Panc1 (cell line): ENCODE measurements at regions not wholly inside any gene's neighbourhood (a gene's known extent, or its start where the extent isn't known, plus 50 kb on each side); places are given as distances from the start of the nearest gene placed in this dataset.

Experiments
- ATAC-seq: fragments of 200-7000 bp; cut with Tn5 transposase; 2 replicates; pipeline ENCODE4 v1.9.1; 2020; ENCODE audit warnings: mild to moderate bottlenecking, moderate library complexity
- BruUV-seq: library from RNA; stranded (reverse); fragments of 400-500 nt; replicated peaks from 2 replicates; lab custom pipeline; 2021; lab: Mats Ljungman, UMichigan
- CTCF ChIA-PET: fragments of 300-600 bp; sonication (Branson Sonifier 250); formaldehyde crosslinking; loops from one replicate; lab custom pipeline; 2022; ENCODE audit warnings: antibody characterized with exemption; lab: Charles Lee
- POLR2A ChIA-PET: fragments of 300-600 bp; sonication (Branson Sonifier 250); formaldehyde crosslinking; loops from one replicate; lab custom pipeline; 2022; ENCODE audit warnings: antibody characterized with exemption; lab: Charles Lee
- DNase-seq: peaks from one replicate; pipeline ENCODE4 v3.0.0-alpha.2; 2010; ENCODE audit warnings: low read depth, low spot score
- H3K27ac ChIP-seq: 2 replicates; pipeline ENCODE4 v1.5.1; 2011; ENCODE audit warnings: mild to moderate bottlenecking, low read length, inconsistent platforms
- H3K27me3 ChIP-seq: fragments of 200-500 bp; sonication (Bioruptor generic); 2 replicates; pipeline ENCODE4 v1.6.0; 2014; ENCODE audit warnings: low read length, inconsistent platforms; ENCODE audit not compliant: control insufficient read depth, insufficient read depth
- H3K36me3 ChIP-seq: fragments of 200-500 bp; sonication (Bioruptor generic); 2 replicates; pipeline ENCODE4 v1.5.1; 2014; ENCODE audit warnings: inconsistent platforms, mild to moderate bottlenecking, low read length, moderate library complexity; ENCODE audit not compliant: control insufficient read depth, insufficient read depth
- H3K4me1 ChIP-seq: 2 replicates; pipeline ENCODE4 v1.5.1; 2011; ENCODE audit warnings: inconsistent platforms, mild to moderate bottlenecking, low read length, moderate library complexity; ENCODE audit not compliant: control insufficient read depth, insufficient read depth
- H3K4me3 ChIP-seq, 2 experiments: 2 replicates each; pipeline ENCODE4 v1.5.1; 2011 to 2012; ENCODE audit warnings: low read depth in 2 of 2, low read length in 2 of 2, mild to moderate bottlenecking in 2 of 2, inconsistent platforms in 1 of 2, moderate library complexity in 1 of 2
- H3K9me3 ChIP-seq: fragments of 200-500 bp; sonication (Bioruptor generic); 2 replicates; pipeline ENCODE4 v1.5.1; 2014; ENCODE audit warnings: low read depth, mild to moderate bottlenecking, inconsistent platforms, low read length, moderate library complexity; ENCODE audit not compliant: control insufficient read depth, insufficient read depth
- CTCF ChIP-seq: fragments of 450-650 bp; IDR thresholded peaks from 2 replicates; pipeline ENCODE4 v1.5.1; 2017; ENCODE audit warnings: mild to moderate bottlenecking
- POLR2AphosphoS5 ChIP-seq: IDR thresholded peaks from 2 replicates; pipeline ENCODE4 v1.6.1; 2012; ENCODE audit warnings: mild to moderate bottlenecking, low read depth, low read length, moderate library complexity
- REST ChIP-seq, 2 experiments: IDR thresholded peaks; 2 replicates each; pipeline ENCODE4 v1.6.1; 2011 to 2012; ENCODE audit warnings: low read depth in 2 of 2, control low read depth in 1 of 2, low read length in 1 of 2, mild to moderate bottlenecking in 1 of 2, moderate library complexity in 1 of 2; ENCODE audit not compliant: insufficient read depth in 1 of 2
- SIN3A ChIP-seq: IDR thresholded peaks from 2 replicates; pipeline ENCODE4 v1.6.1; 2012; ENCODE audit warnings: low read depth, mild to moderate bottlenecking, low read length, moderate library complexity, borderline replicate concordance; ENCODE audit not compliant: insufficient read depth
- TCF7L2 ChIP-seq: IDR thresholded peaks from 2 replicates; pipeline ENCODE4 v1.6.1; 2011; ENCODE audit warnings: mild to moderate bottlenecking, low read depth, low read length, inconsistent platforms
- in situ Hi-C: cut with HindIII; loops from 2 replicates; pipeline ENCODE4 v1.10.0; 2016; ENCODE audit warnings: low sequenced_read_pairs, low pct_unique_long_range_greater_than_20kb
- intact Hi-C: fragments of 100-400 bp; cut with micrococcal nuclease; formaldehyde crosslinking; loops from one replicate; pipeline ENCODE4 v1.10.0; 2022; ENCODE audit not compliant: unreplicated experiment

GRCh38 chr13:40167327-40167726 is 499.1 kb downstream of the FOXO1 start:
- ATAC-seq = no peak
- no peak for DNase-seq
- ChIA-PET POLR2A (no interaction called here), CTCF (no interaction called here)
- Histone ChIP-seq H3K4me3 (no peak overlapping the region), H3K36me3 (no peaks in the 10 kb centered on the region), H3K9me3 (no peaks in the 10 kb centered on the region), H3K4me1 (no peaks in the 10 kb centered on the region), H3K27ac (no peak overlapping the region), H3K27me3 (no peaks in the 10 kb centered on the region)
- in situ Hi-C loops (no loop called here), intact Hi-C loops (no loop called here)
- BruUV-seq = no TSS peak
- TF ChIP-seq REST (IDR thresholded peaks at IDR 0.05; ENCODE audit: insufficient read depth in 1 of 2, low read depth in 2 of 2, low read length in 1 of 2) (no peak), CTCF (no peak), TCF7L2 (no peak), POLR2AphosphoS5 (no peak), SIN3A (no peak)

- ATAC-seq (no peak), DNase-seq (no peak)
- no peaks in the 10 kb centered on the region for H3K27me3 ChIP-seq
- H3K4me1 ChIP-seq = no peaks in the 10 kb centered on the region
- POLR2A ChIA-PET = no interaction called here
- no peaks in the 10 kb centered on the region for H3K36me3 ChIP-seq
- in situ Hi-C loops (no loop called here), intact Hi-C loops (no loop called here)
- BruUV-seq = no TSS peak
- H3K4me3 ChIP-seq = no peak overlapping the region
- no peaks in the 10 kb centered on the region for H3K9me3 ChIP-seq
- CTCF ChIA-PET = no interaction called here
- H3K27ac ChIP-seq = no peak overlapping the region
- TF ChIP-seq SIN3A (no peak), TCF7L2 (no peak), CTCF (no peak), POLR2AphosphoS5 (no peak), REST (IDR thresholded peaks at IDR 0.05; ENCODE audit: insufficient read depth in 1 of 2, low read depth in 2 of 2, low read length in 1 of 2) (no peak)
Measured at GRCh38 chr13:40168425-40169166, 497.8 kb downstream of the FOXO1 start.
